ENCODE measurements at regions not wholly inside any gene's neighbourhood (a gene's known extent, or its start where the extent isn't known, plus 50 kb on each side); places are given as distances from the start of the nearest gene placed in this dataset.

GRCh38 chr5:131019601-131020315 is 145.3 kb downstream of the HINT1 start:
- Histone ChIP-seq H3K9me3 (ENCODE audit: insufficient read depth in 2 of 2, low read depth in 1 of 2, low read length in 1 of 2) (no peaks in the 10 kb centered on the region), H3K9ac (replicated peaks in 1 of 4; ENCODE audit: extremely low read depth in 1 of 4, low read depth in 3 of 4, low read length in 3 of 4) (no peak overlapping the region), H3K23ac (ENCODE audit: insufficient read length) (no peak overlapping the region), H3K79me2 (ENCODE audit: control insufficient read depth in 1 of 2, insufficient read depth in 2 of 2, low read length in 2 of 2) (no peaks in the 10 kb centered on the region), H3K27ac (ENCODE audit: low read depth, low read length) (no peak overlapping the region), H3K4ac (replicated peaks; ENCODE audit: insufficient read length, low read depth, low read length) (no peak overlapping the region), H2BK5ac (ENCODE audit: low read depth, low read length) (no peak overlapping the region), H2BK15ac (ENCODE audit: low read length) (no peak overlapping the region), H4K20me1 (replicated peaks in 1 of 2; ENCODE audit: control insufficient read depth in 1 of 2, insufficient read depth in 2 of 2, low read length in 2 of 2) (no peaks in the 10 kb centered on the region), H3K36me3 (ENCODE audit: control insufficient read depth in 2 of 4, insufficient read depth in 4 of 4, low read length in 3 of 4) (no peaks in the 10 kb centered on the region), H4K91ac (replicated peaks; ENCODE audit: insufficient read length, low read length) (no peak overlapping the region), H2BK12ac (ENCODE audit: low read depth, low read length) (no peak overlapping the region), H3K79me1 (ENCODE audit: low read depth, low read length) (no peaks in the 10 kb centered on the region), H2BK20ac (ENCODE audit: low read length) (no peak overlapping the region), H2AK5ac (ENCODE audit: low read depth, low read length) (no peak overlapping the region), H3K4me1 (replicated peaks in 1 of 4; ENCODE audit: control insufficient read depth in 3 of 4, insufficient read depth in 4 of 4, low read length in 3 of 4) (no peaks in the 10 kb centered on the region), H3K18ac (ENCODE audit: extremely low read depth, low read length) (no peak overlapping the region), H3K23me2 (ENCODE audit: low read depth, low read length) (no peaks in the 10 kb centered on the region), H2AFZ (ENCODE audit: low read length) (0 out of 2 replicates have a peak overlapping the region, but pooled peaks have one; percentile 51), H4K8ac (ENCODE audit: extremely low read depth, insufficient read depth, low read length) (no peak overlapping the region), H3K27me3 (replicated peaks in 1 of 4; ENCODE audit: control insufficient read depth in 3 of 4, extremely low read depth in 1 of 4, insufficient read depth in 3 of 4, low read length in 3 of 4) (no peaks in the 10 kb centered on the region), H4K5ac (ENCODE audit: insufficient read length, low read depth, low read length) (no peak overlapping the region), H3K4me2 (ENCODE audit: insufficient read depth in 1 of 2, low read depth in 2 of 2, low read length in 2 of 2) (no peak overlapping the region), H2BK120ac (replicated peaks; ENCODE audit: low read depth, low read length) (no peak overlapping the region), H3K14ac (ENCODE audit: insufficient read length) (no peak overlapping the region), H3K4me3 (ENCODE audit: extremely low read depth in 1 of 4, insufficient read depth in 2 of 4, low read depth in 3 of 4, low read length in 4 of 4) (no peak overlapping the region), H3K56ac (replicated peaks; ENCODE audit: insufficient read length, low read depth, low read length) (no peak overlapping the region)
- DNase-seq (ENCODE audit: low read depth in 1 of 2, low spot score in 2 of 2) (no peak), FAIRE-seq (no peak)
- POLR2A ChIA-PET (ENCODE audit: partially characterized antibody), result no interaction called here
- CTCF ChIA-PET (ENCODE audit: partially characterized antibody), result interaction anchor here (1.0 to 2.8 kb wide), 3 partner anchors 11 to 362 kb away, joined by 3 to 11 read pairs (median 4); no protein-coding TSS in a partner anchor
- TF ChIP-seq GABPA (IDR thresholded peaks at IDR 0.05; ENCODE audit: borderline replicate concordance, insufficient read depth, low read length) (no peak), RXRA (IDR thresholded peaks at IDR 0.05; ENCODE audit: insufficient read depth, low read depth, low read length) (no peak), HDAC2 (IDR thresholded peaks at IDR 0.05; ENCODE audit: borderline replicate concordance in 1 of 2, low read depth in 2 of 2, low read length in 2 of 2) (no peak), RAD21 (IDR thresholded peaks at IDR 0.05 in 1 of 2, conservative IDR thresholded peaks at IDR 0.05 in 1 of 2; ENCODE audit: low read depth in 2 of 2, low read length in 2 of 2) (peak; percentile 4 to 14; a peak in 2 of 4 replicates), MAFK (IDR thresholded peaks at IDR 0.05; ENCODE audit: low read depth, low read length) (no peak)
- 94% methylated on average over 6 of the region's 6 CpGs; no CpG with 5 or more reads in 1 of the 2 experiments for WGBS, 2 experiments (ENCODE audit: extremely low coverage in 1 of 2, insufficient coverage in 1 of 2, insufficient read length in 1 of 2, insufficient replicate concordance in 2 of 2, low coverage in 1 of 2, low lambda C conversion rate in 2 of 2, missing lambda C conversion rate in 1 of 2)

Measured in H1 (cell line).